ENCODE measurements at regions not wholly inside any gene's neighbourhood (a gene's known extent, or its start where the extent isn't known, plus 50 kb on each side); places are given as distances from the start of the nearest gene placed in this dataset.

DNA sequence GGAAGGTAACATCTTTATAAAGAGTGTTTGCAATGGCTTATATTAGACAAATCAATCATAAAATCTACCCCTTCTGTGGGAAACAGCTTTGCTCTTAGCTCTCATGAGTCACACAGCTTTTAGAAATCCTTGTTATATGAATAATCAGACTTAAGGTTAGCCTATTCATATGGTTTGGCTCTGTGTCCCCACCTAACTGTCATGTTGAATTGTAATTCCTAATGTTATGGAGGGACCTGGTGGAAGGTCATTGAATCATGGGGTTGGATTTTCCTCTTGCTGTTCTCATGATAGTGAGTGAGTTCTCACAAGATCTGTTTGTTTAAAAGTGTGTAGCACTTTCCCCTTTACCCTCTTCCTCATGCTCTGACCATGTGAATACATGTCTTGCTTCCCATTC lies 704.2 kb upstream of the KLHL1 start:
- no peak overlapping the region for H3K4me3 ChIP-seq
- H3K9me2 ChIP-seq (replicated peaks; ENCODE audit: insufficient read depth), result no peaks in the 10 kb centered on the region
- no peak overlapping the region for H3K4me2 ChIP-seq
- H3K4me1 ChIP-seq (ENCODE audit: insufficient read depth), result no peaks in the 10 kb centered on the region
- no peaks in the 10 kb centered on the region for H4K20me1 ChIP-seq (ENCODE audit: insufficient read depth, poor library complexity, severe bottlenecking)
- no peak overlapping the region for H3K27ac ChIP-seq
- H3K27me3 ChIP-seq, result no peaks in the 10 kb centered on the region
- no peak overlapping the region for H2AFZ ChIP-seq
- no peaks in the 10 kb centered on the region for H3K36me3 ChIP-seq (replicated peaks; ENCODE audit: insufficient read depth, low read depth)
- no peak for TF ChIP-seq EZH2 (IDR thresholded peaks at IDR 0.05; ENCODE audit: borderline replicate concordance)
- TF ChIP-seq, protein P1, sequence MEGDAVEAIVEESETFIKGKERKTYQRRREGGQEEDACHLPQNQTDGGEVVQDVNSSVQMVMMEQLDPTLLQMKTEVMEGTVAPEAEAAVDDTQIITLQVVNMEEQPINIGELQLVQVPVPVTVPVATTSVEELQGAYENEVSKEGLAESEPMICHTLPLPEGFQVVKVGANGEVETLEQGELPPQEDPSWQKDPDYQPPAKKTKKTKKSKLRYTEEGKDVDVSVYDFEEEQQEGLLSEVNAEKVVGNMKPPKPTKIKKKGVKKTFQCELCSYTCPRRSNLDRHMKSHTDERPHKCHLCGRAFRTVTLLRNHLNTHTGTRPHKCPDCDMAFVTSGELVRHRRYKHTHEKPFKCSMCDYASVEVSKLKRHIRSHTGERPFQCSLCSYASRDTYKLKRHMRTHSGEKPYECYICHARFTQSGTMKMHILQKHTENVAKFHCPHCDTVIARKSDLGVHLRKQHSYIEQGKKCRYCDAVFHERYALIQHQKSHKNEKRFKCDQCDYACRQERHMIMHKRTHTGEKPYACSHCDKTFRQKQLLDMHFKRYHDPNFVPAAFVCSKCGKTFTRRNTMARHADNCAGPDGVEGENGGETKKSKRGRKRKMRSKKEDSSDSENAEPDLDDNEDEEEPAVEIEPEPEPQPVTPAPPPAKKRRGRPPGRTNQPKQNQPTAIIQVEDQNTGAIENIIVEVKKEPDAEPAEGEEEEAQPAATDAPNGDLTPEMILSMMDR (IDR thresholded peaks at IDR 0.05; ENCODE audit: poor library complexity), result no peak
- no peak for TF ChIP-seq EZH2phosphoT487 (IDR thresholded peaks at IDR 0.05; ENCODE audit: low read depth, severe bottlenecking, unreplicated experiment)
- DNase-seq (ENCODE audit: low spot score), result no peak
- no peaks in the 10 kb centered on the region for H3K79me2 ChIP-seq
- no peaks in the 10 kb centered on the region for H3K9me3 ChIP-seq (ENCODE audit: low read depth)

DNA sequence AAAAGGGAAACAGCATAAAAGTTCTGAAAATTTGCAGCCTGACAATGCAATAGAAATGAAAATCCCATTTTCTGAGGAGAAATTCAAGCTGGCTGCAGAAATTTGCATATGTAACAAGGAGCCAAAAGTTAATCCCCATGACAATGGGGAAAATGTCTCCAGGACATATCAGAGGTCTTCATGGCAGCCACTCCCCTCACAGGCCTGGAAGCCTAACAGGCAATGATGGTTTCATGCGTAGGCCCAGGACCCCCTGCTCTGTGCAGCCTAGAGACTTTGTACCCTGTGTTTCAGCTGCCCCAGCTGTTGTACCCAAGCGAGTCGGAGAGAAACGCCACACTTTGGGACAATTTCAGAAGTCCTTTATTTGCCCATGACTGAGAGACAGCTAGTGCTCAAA lies 701.3 kb upstream of the KLHL1 start:
- Histone ChIP-seq H3K9me2 (replicated peaks; ENCODE audit: insufficient read depth) (no peaks in the 10 kb centered on the region), H3K4me1 (ENCODE audit: insufficient read depth) (no peaks in the 10 kb centered on the region), H3K4me2 (no peak overlapping the region), H4K20me1 (ENCODE audit: insufficient read depth, poor library complexity, severe bottlenecking) (no peaks in the 10 kb centered on the region), H3K9me3 (ENCODE audit: low read depth) (no peaks in the 10 kb centered on the region), H3K27ac (no peak overlapping the region), H3K79me2 (no peaks in the 10 kb centered on the region), H3K4me3 (no peak overlapping the region), H3K36me3 (replicated peaks; ENCODE audit: insufficient read depth, low read depth) (no peaks in the 10 kb centered on the region), H3K27me3 (no peaks in the 10 kb centered on the region), H2AFZ (no peak overlapping the region)
- WGBS (ENCODE audit: low lambda C conversion rate, missing lambda C conversion rate), result 91% methylated on average over 4 of the region's 4 CpGs
- TF ChIP-seq EZH2 (IDR thresholded peaks at IDR 0.05; ENCODE audit: borderline replicate concordance) (no peak), EZH2phosphoT487 (IDR thresholded peaks at IDR 0.05; ENCODE audit: low read depth, severe bottlenecking, unreplicated experiment) (no peak)
- TF ChIP-seq, protein P1 (IDR thresholded peaks at IDR 0.05; ENCODE audit: poor library complexity), result no peak
- DNase-seq (ENCODE audit: low spot score), result no peak

DNA sequence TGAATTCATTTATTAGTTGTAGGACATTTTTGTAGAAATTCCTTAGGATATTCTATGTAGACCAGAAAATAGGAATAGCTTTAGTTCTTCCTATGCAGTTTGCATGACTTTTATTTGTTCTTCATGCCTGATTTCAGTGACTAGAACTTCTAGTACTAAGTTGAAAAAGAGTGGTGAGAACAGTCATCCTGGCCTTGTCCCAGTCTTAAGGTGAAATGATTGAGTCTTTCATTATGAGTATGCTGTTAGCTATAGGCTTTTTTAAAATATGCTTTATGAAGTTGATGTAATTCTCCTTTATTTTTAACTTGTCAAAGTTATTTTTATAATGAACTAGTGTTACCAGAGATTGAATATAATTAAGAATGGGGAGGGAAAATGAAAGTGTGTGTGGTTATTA lies 690.1 kb upstream of the KLHL1 start:
- no peak for TF ChIP-seq EZH2phosphoT487 (IDR thresholded peaks at IDR 0.05; ENCODE audit: low read depth, severe bottlenecking, unreplicated experiment)
- TF ChIP-seq EZH2 (IDR thresholded peaks at IDR 0.05; ENCODE audit: borderline replicate concordance), result no peak
- TF ChIP-seq, protein P1 (IDR thresholded peaks at IDR 0.05; ENCODE audit: poor library complexity), result no peak

DNA sequence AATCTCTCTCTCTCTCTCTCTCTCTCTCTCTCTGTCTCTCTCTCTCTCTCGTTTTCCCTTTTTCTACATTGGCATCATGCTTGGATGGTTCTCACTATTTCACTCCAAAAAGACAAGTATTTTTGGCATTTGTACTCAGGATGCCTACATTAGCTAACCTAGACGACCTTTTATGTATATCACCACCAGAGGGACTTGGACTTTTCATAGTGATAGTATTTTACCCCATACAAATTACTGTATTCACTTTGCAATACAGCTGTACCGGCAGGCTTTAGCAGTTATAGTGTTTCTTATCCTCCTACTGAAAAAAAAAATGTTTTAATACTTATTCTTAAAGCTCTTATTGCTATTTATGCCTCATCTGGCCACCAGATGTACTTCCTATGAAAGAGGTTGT lies 687.2 kb upstream of the KLHL1 start:
- H3K79me2 ChIP-seq, result no peaks in the 10 kb centered on the region
- H3K4me1 ChIP-seq (ENCODE audit: insufficient read depth), result no peaks in the 10 kb centered on the region
- TF ChIP-seq EZH2phosphoT487 (IDR thresholded peaks at IDR 0.05; ENCODE audit: low read depth, severe bottlenecking, unreplicated experiment), result no peak
- no peak for TF ChIP-seq EZH2 (IDR thresholded peaks at IDR 0.05; ENCODE audit: borderline replicate concordance)
- TF ChIP-seq, protein P1 (IDR thresholded peaks at IDR 0.05; ENCODE audit: poor library complexity), result no peak
- DNase-seq (ENCODE audit: low spot score), result no peak
- whole genome bisulfite sequencing (ENCODE audit: low lambda C conversion rate, missing lambda C conversion rate), result 43% methylated on average over 3 of the region's 3 CpGs
- H3K9me3 ChIP-seq (ENCODE audit: low read depth), result no peaks in the 10 kb centered on the region
- no peak overlapping the region for H2AFZ ChIP-seq
- H3K4me3 ChIP-seq, result no peak overlapping the region
- H3K36me3 ChIP-seq (replicated peaks; ENCODE audit: insufficient read depth, low read depth), result no peaks in the 10 kb centered on the region
- H3K27ac ChIP-seq, result no peak overlapping the region
- H3K4me2 ChIP-seq, result no peak overlapping the region
- no peaks in the 10 kb centered on the region for H3K27me3 ChIP-seq
- H4K20me1 ChIP-seq (ENCODE audit: insufficient read depth, poor library complexity, severe bottlenecking), result no peaks in the 10 kb centered on the region
- H3K9me2 ChIP-seq (replicated peaks; ENCODE audit: insufficient read depth), result no peaks in the 10 kb centered on the region

More for the DNA sequence above, 690.1 kb upstream of the KLHL1 start:
- Histone ChIP-seq H3K9me3 (ENCODE audit: low read depth) (no peaks in the 10 kb centered on the region), H3K4me1 (ENCODE audit: insufficient read depth) (no peaks in the 10 kb centered on the region), H3K4me2 (no peak overlapping the region), H4K20me1 (ENCODE audit: insufficient read depth, poor library complexity, severe bottlenecking) (no peaks in the 10 kb centered on the region), H3K27me3 (no peaks in the 10 kb centered on the region), H2AFZ (no peak overlapping the region), H3K27ac (no peak overlapping the region), H3K36me3 (replicated peaks; ENCODE audit: insufficient read depth, low read depth) (no peaks in the 10 kb centered on the region), H3K4me3 (no peak overlapping the region), H3K79me2 (no peaks in the 10 kb centered on the region), H3K9me2 (replicated peaks; ENCODE audit: insufficient read depth) (no peaks in the 10 kb centered on the region)
- no peak for DNase-seq (ENCODE audit: low spot score)

All from hepatocyte (in vitro differentiated cells).